ENCODE measurements at regions not wholly inside any gene's neighbourhood (a gene's known extent, or its start where the extent isn't known, plus 50 kb on each side); places are given as distances from the start of the nearest gene placed in this dataset.

GRCh38 chr10:130761032-130761575, 550.4 kb downstream of the TCERG1L start:
- TF ChIP-seq, protein P1, sequence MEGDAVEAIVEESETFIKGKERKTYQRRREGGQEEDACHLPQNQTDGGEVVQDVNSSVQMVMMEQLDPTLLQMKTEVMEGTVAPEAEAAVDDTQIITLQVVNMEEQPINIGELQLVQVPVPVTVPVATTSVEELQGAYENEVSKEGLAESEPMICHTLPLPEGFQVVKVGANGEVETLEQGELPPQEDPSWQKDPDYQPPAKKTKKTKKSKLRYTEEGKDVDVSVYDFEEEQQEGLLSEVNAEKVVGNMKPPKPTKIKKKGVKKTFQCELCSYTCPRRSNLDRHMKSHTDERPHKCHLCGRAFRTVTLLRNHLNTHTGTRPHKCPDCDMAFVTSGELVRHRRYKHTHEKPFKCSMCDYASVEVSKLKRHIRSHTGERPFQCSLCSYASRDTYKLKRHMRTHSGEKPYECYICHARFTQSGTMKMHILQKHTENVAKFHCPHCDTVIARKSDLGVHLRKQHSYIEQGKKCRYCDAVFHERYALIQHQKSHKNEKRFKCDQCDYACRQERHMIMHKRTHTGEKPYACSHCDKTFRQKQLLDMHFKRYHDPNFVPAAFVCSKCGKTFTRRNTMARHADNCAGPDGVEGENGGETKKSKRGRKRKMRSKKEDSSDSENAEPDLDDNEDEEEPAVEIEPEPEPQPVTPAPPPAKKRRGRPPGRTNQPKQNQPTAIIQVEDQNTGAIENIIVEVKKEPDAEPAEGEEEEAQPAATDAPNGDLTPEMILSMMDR (IDR thresholded peaks at IDR 0.05; ENCODE audit: insufficient read depth, low read length), result no peak
- TF ChIP-seq, protein P2, sequence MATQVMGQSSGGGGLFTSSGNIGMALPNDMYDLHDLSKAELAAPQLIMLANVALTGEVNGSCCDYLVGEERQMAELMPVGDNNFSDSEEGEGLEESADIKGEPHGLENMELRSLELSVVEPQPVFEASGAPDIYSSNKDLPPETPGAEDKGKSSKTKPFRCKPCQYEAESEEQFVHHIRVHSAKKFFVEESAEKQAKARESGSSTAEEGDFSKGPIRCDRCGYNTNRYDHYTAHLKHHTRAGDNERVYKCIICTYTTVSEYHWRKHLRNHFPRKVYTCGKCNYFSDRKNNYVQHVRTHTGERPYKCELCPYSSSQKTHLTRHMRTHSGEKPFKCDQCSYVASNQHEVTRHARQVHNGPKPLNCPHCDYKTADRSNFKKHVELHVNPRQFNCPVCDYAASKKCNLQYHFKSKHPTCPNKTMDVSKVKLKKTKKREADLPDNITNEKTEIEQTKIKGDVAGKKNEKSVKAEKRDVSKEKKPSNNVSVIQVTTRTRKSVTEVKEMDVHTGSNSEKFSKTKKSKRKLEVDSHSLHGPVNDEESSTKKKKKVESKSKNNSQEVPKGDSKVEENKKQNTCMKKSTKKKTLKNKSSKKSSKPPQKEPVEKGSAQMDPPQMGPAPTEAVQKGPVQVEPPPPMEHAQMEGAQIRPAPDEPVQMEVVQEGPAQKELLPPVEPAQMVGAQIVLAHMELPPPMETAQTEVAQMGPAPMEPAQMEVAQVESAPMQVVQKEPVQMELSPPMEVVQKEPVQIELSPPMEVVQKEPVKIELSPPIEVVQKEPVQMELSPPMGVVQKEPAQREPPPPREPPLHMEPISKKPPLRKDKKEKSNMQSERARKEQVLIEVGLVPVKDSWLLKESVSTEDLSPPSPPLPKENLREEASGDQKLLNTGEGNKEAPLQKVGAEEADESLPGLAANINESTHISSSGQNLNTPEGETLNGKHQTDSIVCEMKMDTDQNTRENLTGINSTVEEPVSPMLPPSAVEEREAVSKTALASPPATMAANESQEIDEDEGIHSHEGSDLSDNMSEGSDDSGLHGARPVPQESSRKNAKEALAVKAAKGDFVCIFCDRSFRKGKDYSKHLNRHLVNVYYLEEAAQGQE (IDR thresholded peaks at IDR 0.05; ENCODE audit: insufficient replicate concordance, low read depth), result no peak
- TF ChIP-seq POLR2AphosphoS5 (IDR thresholded peaks at IDR 0.05; ENCODE audit: low read depth), result no peak
